ENCODE measurements at regions not wholly inside any gene's neighbourhood (a gene's known extent, or its start where the extent isn't known, plus 50 kb on each side); places are given as distances from the start of the nearest gene placed in this dataset.

DNA sequence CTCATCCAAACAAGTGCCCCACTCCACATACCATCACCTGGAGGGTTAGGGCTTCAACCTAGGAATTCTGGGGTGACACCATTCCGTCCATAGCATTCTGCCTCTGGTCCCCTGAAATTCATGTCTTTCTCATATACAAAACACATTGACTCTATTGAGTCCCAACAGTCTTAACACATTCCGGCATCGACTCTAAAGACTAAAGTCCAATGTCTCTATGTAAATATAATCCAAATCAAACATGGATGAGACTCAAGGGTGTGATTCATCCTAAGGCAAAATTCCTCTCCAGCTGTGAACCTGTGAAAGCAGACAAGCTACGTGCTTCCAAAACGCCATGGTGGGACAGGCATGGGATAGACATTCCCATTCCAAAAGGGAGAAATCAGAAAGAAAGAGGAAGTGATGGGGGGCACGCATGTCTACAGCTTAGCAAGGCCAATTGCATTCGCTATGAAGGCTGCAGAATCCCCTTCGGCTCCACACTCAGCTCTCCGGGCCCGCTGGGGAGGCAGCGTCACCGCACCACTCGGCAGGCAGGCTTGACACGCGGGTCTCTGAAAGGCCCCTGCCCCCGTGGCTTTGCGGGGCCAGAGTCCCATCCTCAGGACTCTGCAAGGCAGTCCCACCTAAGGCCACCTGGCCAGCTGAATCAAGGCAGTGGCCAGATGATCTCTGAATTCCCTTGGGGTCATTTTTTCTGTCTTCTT lies 53.2 kb downstream of the ADRA2C start:
- TF ChIP-seq POLR2AphosphoS5 (IDR thresholded peaks at IDR 0.05; ENCODE audit: low read depth, low read length) = no peak
- TF ChIP-seq REST (IDR thresholded peaks at IDR 0.05; ENCODE audit: insufficient read depth in 1 of 2, low read depth in 2 of 2, low read length in 2 of 2) = no peak
- TF ChIP-seq TAF1 (IDR thresholded peaks at IDR 0.05; ENCODE audit: borderline replicate concordance, insufficient read depth, low read length) = no peak
- no peak for TF ChIP-seq SIN3A (IDR thresholded peaks at IDR 0.05; ENCODE audit: borderline replicate concordance, insufficient read depth, low read length)

All from PFSK-1 (cell line).